ACC112 (cell line): ENCODE measurements at regions not wholly inside any gene's neighbourhood (a gene's known extent, or its start where the extent isn't known, plus 50 kb on each side); places are given as distances from the start of the nearest gene placed in this dataset.
"Not testable (repeated sequence)": the region's sequence is repeated elsewhere in the genome, so short reads cannot be mapped to it uniquely, and the experiment has no call there.

Experiments
- H2AFZ ChIP-seq: fragments of 200-600 bp; sonication (generic); one replicate; pipeline ENCODE4 v1.6.0; 2017; ENCODE audit warnings: antibody characterized with exemption, low read length; ENCODE audit not compliant: unreplicated experiment
- H3K27ac ChIP-seq: fragments of 200-600 bp; sonication (generic); 2 replicates; pipeline ENCODE4 v1.5.1; 2014; ENCODE audit warnings: low read depth, mild to moderate bottlenecking, antibody characterized with exemption, low read length, moderate library complexity
- H3K27me3 ChIP-seq: fragments of 200-600 bp; sonication (generic); 2 replicates; pipeline ENCODE4 v1.6.1; 2014; ENCODE audit warnings: mild to moderate bottlenecking, antibody characterized with exemption, low read length, moderate library complexity, mixed read lengths; ENCODE audit not compliant: insufficient read depth
- H3K36me3 ChIP-seq: fragments of 200-600 bp; sonication (generic); 2 replicates; pipeline ENCODE4 v1.6.1; 2016; ENCODE audit warnings: mild to moderate bottlenecking, antibody characterized with exemption, low read length, moderate library complexity, mixed read lengths; ENCODE audit not compliant: insufficient read depth
- H3K4me1 ChIP-seq: fragments of 200-600 bp; sonication (generic); one replicate; pipeline ENCODE4 v1.6.1; 2016; ENCODE audit warnings: low read length, mixed read lengths; ENCODE audit not compliant: insufficient read depth, unreplicated experiment, control insufficient read depth
- H3K4me3 ChIP-seq: fragments of 200-600 bp; sonication (generic); 2 replicates; pipeline ENCODE4 v1.5.1; 2014; ENCODE audit warnings: mild to moderate bottlenecking, low read depth, low read length
- H3K79me2 ChIP-seq: fragments of 200-600 bp; sonication (generic); one replicate; pipeline ENCODE4 v1.6.0; 2016; ENCODE audit warnings: low read length; ENCODE audit not compliant: control insufficient read depth, unreplicated experiment, insufficient read depth

GRCh38 chr12:75633789-75634188, 122.4 kb upstream of the KRR1 start:
- no peaks in the 10 kb centered on the region for H3K79me2 ChIP-seq
- H3K27ac ChIP-seq, result no peak overlapping the region
- H3K36me3 ChIP-seq, result no peaks in the 10 kb centered on the region
- peaks cover 21% of the 10 kb centered on the region for H3K4me1 ChIP-seq
- H3K27me3 ChIP-seq, result no peaks in the 10 kb centered on the region
- H3K4me3 ChIP-seq, result no peak overlapping the region
- no peak overlapping the region for H2AFZ ChIP-seq

- no peak overlapping the region for H3K27ac ChIP-seq
- peaks cover 21% of the 10 kb centered on the region for H3K4me1 ChIP-seq
- H3K79me2 ChIP-seq, result no peaks in the 10 kb centered on the region
- no peaks in the 10 kb centered on the region for H3K36me3 ChIP-seq
- H3K27me3 ChIP-seq, result no peaks in the 10 kb centered on the region
- H2AFZ ChIP-seq, result peak overlapping the region; percentile 10
- H3K4me3 ChIP-seq, result no peak overlapping the region
Observed at GRCh38 chr12:75632442-75632841, 121.0 kb upstream of the KRR1 start.

GRCh38 chr12:75631831-75632230, 120.4 kb upstream of the KRR1 start:
- no peaks in the 10 kb centered on the region for H3K79me2 ChIP-seq
- no peak overlapping the region for H2AFZ ChIP-seq
- H3K27me3 ChIP-seq, result no peaks in the 10 kb centered on the region
- no peak overlapping the region for H3K27ac ChIP-seq
- H3K4me1 ChIP-seq, result peaks cover 21% of the 10 kb centered on the region
- no peaks in the 10 kb centered on the region for H3K36me3 ChIP-seq
- no peak overlapping the region for H3K4me3 ChIP-seq

GRCh38 chr12:75630091-75630490, 118.7 kb upstream of the KRR1 start:
- H3K4me1 ChIP-seq, result peaks cover 5% of the 10 kb centered on the region
- H2AFZ ChIP-seq, result no peak overlapping the region
- no peaks in the 10 kb centered on the region for H3K27me3 ChIP-seq
- H3K4me3 ChIP-seq, result no peak overlapping the region
- no peaks in the 10 kb centered on the region for H3K79me2 ChIP-seq
- H3K36me3 ChIP-seq, result no peaks in the 10 kb centered on the region
- no peak overlapping the region for H3K27ac ChIP-seq

DNA sequence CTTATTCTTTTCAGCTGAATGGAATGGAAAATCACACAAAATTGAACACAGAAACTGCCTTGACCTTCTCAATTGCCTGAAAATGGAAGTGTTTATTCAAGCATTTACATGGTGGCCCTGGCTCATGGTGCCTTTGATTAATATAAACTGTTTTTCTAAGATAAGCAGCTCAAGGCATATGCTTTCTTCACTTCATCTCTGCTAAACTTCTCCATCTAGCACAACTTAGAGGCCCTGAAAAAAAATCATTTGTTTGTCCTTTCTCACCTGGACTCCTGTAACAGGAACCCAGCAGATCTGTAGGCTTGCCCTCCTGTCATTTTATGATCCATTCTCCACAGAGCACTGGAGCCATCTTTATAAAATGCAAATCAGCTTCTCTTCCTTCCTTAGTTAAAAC, 117.5 kb upstream of the KRR1 start:
- H3K79me2 ChIP-seq, result no peaks in the 10 kb centered on the region
- H3K4me1 ChIP-seq, result peaks cover 5% of the 10 kb centered on the region
- H3K27me3 ChIP-seq, result no peaks in the 10 kb centered on the region
- H3K4me3 ChIP-seq, result no peak overlapping the region
- H3K27ac ChIP-seq, result no peak overlapping the region
- no peaks in the 10 kb centered on the region for H3K36me3 ChIP-seq
- peak overlapping the region; percentile 33 for H2AFZ ChIP-seq

DNA sequence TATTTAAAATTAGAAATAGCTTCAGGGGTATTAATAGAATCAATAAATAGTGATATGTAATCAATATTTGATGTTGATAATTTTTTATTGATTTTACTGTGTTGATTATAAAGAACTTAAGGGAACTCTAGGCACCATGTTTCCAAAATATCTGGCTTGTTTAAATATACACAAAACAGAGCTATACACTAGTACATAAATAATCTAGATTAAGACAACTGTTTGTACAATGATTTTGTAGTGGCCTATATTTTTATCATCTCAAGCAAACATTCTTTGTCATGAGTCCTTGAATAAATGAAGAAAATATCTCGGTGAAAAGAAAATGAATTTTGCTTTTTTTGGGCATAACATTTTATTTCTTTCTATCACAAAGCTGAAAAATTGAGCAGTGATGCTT, 117.1 kb upstream of the KRR1 start:
- H2AFZ ChIP-seq, result peak overlapping the region; percentile 33

DNA sequence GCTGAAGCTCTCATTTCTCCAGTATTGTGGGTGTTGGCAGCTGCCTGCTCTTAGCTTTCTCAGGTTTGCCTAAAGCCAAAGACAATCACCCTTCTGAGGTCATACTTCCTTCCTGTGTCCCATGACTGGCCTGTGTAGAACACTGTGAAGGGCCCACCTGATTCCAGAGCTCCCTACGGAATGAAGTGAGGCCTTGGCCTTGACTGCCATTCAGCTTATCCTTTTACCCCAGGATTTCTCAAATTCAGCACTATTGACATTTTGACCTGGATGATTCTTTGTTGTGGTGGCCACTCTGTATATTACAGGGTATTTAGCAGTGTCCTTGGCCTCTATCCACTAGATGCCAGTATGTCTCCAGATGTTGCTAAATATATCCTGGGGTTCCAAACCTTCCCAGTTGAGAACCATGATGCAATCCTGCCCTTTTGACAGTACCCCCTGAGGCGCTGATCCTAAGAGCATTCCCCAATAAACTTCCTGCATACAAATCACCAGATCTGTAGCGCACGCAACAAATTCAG, 112.3 kb upstream of the KRR1 start:
- Histone ChIP-seq H3K27ac (peak overlapping the region; percentile 78), H3K4me3 (no peak overlapping the region), H3K36me3 (no peaks in the 10 kb centered on the region), H2AFZ (peak overlapping the region; percentile 51), H3K27me3 (no peaks in the 10 kb centered on the region), H3K4me1 (peaks cover 23% of the 10 kb centered on the region), H3K79me2 (no peaks in the 10 kb centered on the region)

More for the DNA sequence above, 117.1 kb upstream of the KRR1 start:
- Histone ChIP-seq H3K4me1 (peaks cover 9% of the 10 kb centered on the region), H3K36me3 (no peaks in the 10 kb centered on the region), H3K27me3 (no peaks in the 10 kb centered on the region), H3K27ac (no peak overlapping the region), H3K79me2 (no peaks in the 10 kb centered on the region), H3K4me3 (no peak overlapping the region)

- H3K79me2 ChIP-seq, result no peaks in the 10 kb centered on the region
- no peak overlapping the region for H3K4me3 ChIP-seq
- H3K27ac ChIP-seq, result peak overlapping the region; percentile 78
- H3K36me3 ChIP-seq, result no peaks in the 10 kb centered on the region
- H2AFZ ChIP-seq, result peak overlapping the region; percentile 57
- H3K4me1 ChIP-seq, result peaks cover 23% of the 10 kb centered on the region
- no peaks in the 10 kb centered on the region for H3K27me3 ChIP-seq
Observed at GRCh38 chr12:75622492-75622891, 111.1 kb upstream of the KRR1 start.

- H2AFZ ChIP-seq, H3K4me3 ChIP-seq, H3K4me1 ChIP-seq, H3K27me3 ChIP-seq, H3K79me2 ChIP-seq, H3K36me3 ChIP-seq, H3K27ac ChIP-seq: not testable (repeated sequence)
Observed at GRCh38 chr12:75614396-75614795, 103.0 kb upstream of the KRR1 start.

DNA sequence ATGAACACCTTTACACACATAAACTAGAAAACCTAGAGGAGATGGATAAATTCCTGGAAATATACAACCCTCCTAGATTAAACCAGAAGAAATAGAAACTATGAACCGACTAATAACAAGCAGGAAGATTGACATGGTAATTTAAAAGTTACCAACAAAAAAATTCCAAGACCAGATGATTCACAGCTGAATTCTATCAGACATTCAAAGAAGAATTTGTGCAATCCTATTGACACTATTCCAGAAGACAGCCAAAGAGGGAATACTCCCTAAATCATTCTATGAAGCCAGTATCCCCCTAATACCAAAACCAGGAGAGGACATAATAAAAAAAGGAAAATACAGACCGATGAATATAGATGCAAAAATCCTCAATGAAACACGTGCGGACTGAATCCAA, 102.6 kb upstream of the KRR1 start:
- Histone ChIP-seq H3K36me3 (no peaks in the 10 kb centered on the region), H3K27me3 (no peaks in the 10 kb centered on the region), H3K27ac (no peak overlapping the region), H3K4me3 (no peak overlapping the region), H3K79me2 (no peaks in the 10 kb centered on the region), H2AFZ (no peak overlapping the region), H3K4me1 (no peaks in the 10 kb centered on the region)

DNA sequence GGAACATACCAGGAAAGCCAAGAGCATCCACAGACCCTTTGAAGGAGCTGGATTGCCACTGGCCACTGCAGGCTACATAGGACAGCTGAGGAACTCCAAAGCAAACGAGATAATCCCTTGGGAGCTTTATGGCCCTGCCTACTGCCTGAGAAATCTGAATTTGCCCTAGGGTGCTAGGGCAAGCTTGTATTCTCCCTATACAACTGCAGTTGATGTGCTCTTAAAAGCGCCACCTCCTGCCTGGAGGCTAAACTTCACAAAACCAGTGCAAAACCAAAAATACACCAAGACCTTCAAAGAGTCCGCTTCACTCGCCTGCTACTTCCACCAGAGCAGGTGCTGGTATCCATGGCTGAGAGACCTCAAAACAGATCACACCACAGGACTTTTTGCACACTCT, 99.6 kb upstream of the KRR1 start:
- no peaks in the 10 kb centered on the region for H3K27me3 ChIP-seq
- no peaks in the 10 kb centered on the region for H3K36me3 ChIP-seq
- H3K4me3 ChIP-seq, result no peak overlapping the region
- no peak overlapping the region for H3K27ac ChIP-seq
- no peak overlapping the region for H2AFZ ChIP-seq
- no peaks in the 10 kb centered on the region for H3K4me1 ChIP-seq
- no peaks in the 10 kb centered on the region for H3K79me2 ChIP-seq
